Skin of body (tissue), 1 donor: ENCODE measurements at regions not wholly inside any gene's neighbourhood (a gene's known extent, or its start where the extent isn't known, plus 50 kb on each side); places are given as distances from the start of the nearest gene placed in this dataset.

ENCODE experiments used
- DNase-seq: peaks from one replicate; lab custom pipeline; 2025; lab: John Stamatoyannopoulos, UW

DNA sequence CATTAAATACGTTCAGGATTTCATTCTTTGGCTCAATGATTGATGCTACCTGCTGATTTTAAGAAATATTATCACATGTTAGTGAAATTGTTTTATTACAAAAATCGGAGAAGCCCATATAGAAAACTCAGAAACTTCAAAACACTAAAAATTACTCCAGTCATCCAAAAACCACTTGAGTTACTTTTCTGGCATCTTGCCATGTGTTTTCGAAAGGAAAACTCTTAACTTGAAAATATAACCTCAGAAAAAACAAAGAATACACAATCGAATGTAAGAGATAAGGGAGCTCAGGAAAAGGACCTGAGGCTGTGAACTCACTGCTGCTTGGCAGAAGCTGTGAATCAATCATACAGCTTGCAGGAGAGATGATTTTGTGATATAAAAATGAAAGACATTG is 151.3 kb upstream of the SLITRK3 start:
- DNase-seq, result no peak

DNA sequence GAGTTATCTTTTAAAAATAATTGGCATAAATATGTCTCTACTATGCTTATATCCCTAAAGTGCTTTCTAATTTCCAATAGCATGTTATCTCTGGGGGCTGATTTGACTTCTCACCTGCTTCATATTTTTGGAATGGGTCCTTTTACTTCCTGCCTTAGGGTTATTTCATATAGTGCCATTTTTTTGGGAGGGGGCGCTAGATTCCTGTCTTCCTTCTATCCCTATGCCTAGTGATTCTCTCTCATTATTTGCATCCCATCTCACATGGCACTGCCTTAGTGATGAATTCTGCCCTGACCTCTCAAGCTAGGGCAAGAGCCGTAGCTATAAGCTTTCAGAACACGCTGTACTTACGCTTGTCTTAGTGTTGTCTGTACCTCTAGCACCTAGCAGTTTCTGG is 150.3 kb upstream of the SLITRK3 start:
- DNase-seq, result no peak

DNA sequence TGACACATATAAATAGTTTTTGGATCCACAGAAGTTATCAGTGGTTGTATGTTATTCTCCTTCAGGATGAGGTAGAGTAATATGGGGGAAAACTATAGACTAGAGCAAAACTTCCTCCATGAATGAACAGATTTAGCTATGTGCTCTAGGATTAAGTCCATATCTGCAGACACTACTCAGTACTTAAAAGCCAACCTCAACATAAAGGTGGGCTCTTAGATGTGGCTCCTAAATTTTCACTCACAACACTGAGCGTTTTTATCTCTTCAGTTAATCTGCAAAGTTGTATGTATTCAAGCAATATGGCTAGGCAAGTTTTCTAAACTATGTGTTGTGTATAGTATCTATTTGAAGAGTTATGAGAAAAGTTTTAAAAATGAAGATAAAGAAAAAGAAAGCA is 147.0 kb upstream of the SLITRK3 start:
- no peak for DNase-seq

DNA sequence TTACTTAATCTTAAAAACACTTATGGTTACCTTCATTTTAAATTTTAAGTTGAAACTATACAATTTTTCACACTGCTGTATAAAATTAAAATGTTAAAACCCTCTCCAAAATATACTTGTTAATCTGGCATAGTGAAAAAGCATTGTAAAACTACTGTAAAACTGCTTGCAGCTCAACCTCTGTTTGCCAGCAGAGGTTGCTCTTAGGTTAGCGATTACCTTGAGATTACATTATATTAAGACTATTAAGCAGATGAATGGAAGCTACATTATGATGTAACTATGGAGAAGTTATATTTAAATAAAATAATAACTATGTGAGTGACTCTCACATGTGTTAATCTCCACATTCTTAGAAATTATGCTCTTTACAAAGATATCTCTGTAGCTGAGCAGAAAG is 143.6 kb upstream of the SLITRK3 start:
- no peak for DNase-seq

DNA sequence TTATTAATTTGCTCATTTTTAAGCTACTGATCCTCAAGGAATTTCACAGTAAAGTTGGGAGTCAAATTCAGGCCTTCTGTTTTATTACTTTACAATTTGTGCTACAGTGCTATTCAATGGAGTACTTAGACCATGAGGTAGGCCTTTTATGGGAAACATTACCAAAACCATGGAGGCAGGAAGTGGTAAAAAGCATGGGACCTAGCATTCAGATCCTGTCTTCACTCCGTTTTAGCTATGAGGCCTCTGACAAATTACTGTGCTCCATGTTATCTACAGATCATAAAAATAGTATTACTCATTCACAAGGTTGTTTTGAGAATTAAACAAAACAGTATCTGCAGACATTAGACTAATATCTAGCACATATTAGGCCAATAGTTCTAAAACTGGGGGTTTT is 140.6 kb upstream of the SLITRK3 start:
- no peak for DNase-seq
